ENCODE measurements at regions not wholly inside any gene's neighbourhood (a gene's known extent, or its start where the extent isn't known, plus 50 kb on each side); places are given as distances from the start of the nearest gene placed in this dataset.

- no peak for DNase-seq (ENCODE audit: extremely low read depth in 1 of 11, low read depth in 9 of 11, low spot score in 4 of 11)
Measured at GRCh38 chr6:22899426-22899825, 330.1 kb downstream of the HDGFL1 start.

DNA sequence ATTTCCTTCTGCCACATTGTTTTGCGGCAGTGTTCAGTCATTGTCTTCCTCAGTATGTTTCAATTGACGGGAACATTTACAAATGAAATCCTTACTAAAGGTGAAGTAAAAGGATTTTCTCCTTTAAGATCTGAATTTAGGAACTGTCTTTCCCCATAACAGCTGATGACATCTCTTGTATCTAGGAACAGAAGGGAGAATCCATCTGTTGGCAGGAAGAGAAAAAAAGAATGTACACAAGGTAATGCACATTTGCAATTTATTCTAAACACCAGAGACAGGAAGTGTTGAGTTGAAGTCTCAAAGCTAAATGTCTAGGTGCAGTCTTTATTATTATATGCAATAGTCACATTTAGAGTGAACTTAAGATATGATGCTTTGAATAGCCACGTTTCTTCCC is 334.5 kb downstream of the HDGFL1 start:
- DNase-seq (ENCODE audit: extremely low read depth in 1 of 11, low read depth in 9 of 11, low spot score in 4 of 11), result no peak

GRCh38 chr6:22904431-22904830 is 335.1 kb downstream of the HDGFL1 start:
- DNase-seq (ENCODE audit: extremely low read depth in 1 of 11, low read depth in 9 of 11, low spot score in 4 of 11), result no peak

DNA sequence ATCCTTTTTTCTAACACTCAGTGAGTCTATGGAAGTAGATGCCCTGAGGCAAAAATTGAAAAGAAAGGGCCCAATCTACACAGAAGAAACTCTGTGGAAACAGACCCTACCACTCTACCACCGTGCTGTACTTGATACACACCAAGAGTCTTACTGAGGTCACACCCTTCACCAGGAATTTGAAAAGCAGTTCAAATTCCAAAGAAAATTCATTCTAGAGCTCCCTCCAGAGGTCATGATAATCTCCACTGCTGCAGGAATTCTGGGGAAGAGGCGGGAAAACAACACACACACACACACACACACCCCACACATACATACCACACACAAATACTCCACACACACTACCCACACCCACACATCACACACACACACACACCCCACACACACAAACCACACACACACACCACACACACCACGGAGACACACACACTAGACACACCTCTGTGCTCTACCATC is 336.8 kb downstream of the HDGFL1 start:
- DNase-seq (ENCODE audit: extremely low read depth in 1 of 11, low read depth in 9 of 11, low spot score in 4 of 11), result no peak

GRCh38 chr6:22907085-22907484 is 337.7 kb downstream of the HDGFL1 start:
- DNase-seq (ENCODE audit: extremely low read depth in 1 of 11, low read depth in 9 of 11, low spot score in 4 of 11), result no peak

GRCh38 chr6:22910370-22910769 is 341.0 kb downstream of the HDGFL1 start:
- no peak for DNase-seq (ENCODE audit: extremely low read depth in 1 of 11, low read depth in 9 of 11, low spot score in 4 of 11)

DNA sequence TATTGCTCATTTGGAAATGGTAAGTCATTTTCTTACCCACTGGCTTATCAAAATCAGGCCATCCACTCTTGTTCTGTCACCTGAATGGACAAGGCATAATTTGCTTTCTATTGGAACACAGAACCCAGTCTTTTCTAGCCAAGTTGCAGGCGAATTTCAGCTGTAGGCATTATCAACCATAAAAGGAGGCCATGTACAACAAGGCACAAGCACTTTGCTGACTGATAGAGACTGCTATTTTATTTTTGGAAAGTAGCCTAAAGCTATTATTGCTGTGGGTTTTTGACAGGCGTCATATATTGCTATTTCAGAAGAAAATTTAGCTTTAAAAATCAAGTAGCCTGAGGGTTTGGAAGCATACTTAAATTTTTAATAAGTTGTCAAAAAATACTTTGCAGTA is 344.2 kb downstream of the HDGFL1 start:
- no peak for DNase-seq (ENCODE audit: extremely low read depth in 1 of 11, low read depth in 9 of 11, low spot score in 4 of 11)

- no peak for DNase-seq (ENCODE audit: extremely low read depth in 1 of 11, low read depth in 9 of 11, low spot score in 4 of 11)
Measured at GRCh38 chr6:22917344-22917743, 348.0 kb downstream of the HDGFL1 start.

- no peak for DNase-seq (ENCODE audit: extremely low read depth in 1 of 11, low read depth in 9 of 11, low spot score in 4 of 11)
Measured at GRCh38 chr6:22921828-22922227, 352.5 kb downstream of the HDGFL1 start.

- DNase-seq (ENCODE audit: extremely low read depth in 1 of 11, low read depth in 9 of 11, low spot score in 4 of 11), result no peak
Measured at GRCh38 chr6:22925304-22925835, 356.0 kb downstream of the HDGFL1 start.

DNA sequence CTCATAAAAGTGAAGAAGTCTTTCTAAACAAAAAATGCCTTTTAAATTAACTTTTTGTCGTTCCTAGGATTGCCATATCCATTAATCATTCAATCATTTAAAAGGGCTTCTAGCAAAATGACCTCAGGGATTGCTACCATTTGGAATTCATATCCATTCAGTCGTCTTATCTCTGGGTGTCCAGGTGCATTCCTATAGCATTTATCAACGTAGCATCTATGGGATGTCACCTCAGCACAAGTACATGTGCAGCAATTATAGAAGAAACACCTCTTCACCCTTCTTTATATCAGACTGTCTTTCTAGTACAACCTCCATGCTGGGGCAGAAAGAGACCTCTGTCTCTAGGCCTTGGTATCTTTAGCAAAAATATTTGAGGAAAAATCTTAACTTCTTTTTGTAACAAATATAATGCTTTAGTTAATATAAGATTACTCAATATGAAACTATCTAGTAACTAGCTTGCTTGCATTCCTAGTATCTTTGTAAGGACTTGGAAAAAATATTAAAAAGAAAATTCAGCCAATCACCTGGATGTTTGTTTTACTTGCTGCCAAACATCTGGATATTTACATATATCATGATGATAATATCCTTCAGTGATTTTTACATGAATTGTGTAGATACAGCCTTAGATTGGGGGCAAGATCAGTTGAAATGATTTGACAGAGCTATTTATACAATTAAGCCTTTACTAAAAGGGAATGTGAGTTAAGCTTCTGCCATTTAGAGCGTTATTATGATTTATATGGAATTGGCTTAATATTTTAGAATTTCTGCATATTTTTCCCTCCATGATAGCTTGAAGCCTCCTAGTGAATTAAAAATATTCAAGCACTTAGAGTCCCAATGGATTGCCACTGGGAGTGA is 356.8 kb downstream of the HDGFL1 start:
- DNase-seq (ENCODE audit: extremely low read depth in 1 of 11, low read depth in 9 of 11, low spot score in 4 of 11), result no peak

DNA sequence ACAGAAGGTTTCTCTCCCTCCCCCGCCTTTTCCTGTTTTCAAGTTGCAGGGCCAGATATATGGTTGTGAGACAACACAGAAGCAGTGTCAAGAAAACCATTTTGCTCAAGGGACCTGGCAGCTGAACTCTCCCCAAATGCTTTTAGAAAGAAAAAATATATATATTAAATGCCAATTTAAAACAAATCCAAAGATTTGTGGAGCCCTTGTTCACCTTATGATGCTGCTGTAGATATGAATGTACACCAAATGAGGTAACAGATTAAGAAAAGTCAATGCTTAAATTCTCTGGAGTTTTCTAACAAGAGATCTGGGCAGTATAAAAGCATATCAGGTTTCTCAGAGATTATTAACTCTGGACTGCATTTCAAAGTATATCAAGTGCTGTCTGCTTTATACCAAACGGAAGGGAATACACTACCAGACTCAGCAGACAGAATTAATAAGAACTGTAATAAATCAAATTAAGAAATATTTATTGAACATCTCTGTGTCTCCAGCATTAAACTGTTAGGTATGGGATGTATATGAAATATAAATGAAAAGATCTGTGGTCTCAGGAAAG is 357.5 kb downstream of the HDGFL1 start:
- peak in 6 of 11 donors; percentile 26 to 67 (median 49) for DNase-seq (ENCODE audit: extremely low read depth in 1 of 11, low read depth in 9 of 11, low spot score in 4 of 11)

DNA sequence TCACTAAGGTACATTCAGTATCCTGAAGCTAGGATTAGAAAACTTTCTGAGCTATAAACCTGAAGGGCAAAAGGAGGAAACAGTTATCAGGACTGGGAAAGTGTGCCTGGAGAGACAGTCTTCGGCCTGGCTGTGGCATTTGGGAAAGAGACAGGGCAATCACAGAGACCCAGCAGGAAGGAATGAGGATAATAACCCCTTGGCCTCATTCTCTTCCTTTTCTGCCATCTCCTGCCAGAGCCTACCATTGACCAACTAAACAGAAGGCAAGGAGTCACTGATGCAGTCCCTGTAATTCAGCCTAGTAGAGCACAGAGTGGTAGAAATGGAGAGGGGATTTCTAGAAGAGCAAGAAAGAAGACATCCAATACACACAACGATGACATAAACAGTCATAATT is 359.4 kb downstream of the HDGFL1 start:
- DNase-seq (ENCODE audit: extremely low read depth in 1 of 11, low read depth in 9 of 11, low spot score in 4 of 11), result no peak

GRCh38 chr6:22929311-22929985 is 360.1 kb downstream of the HDGFL1 start:
- no peak for DNase-seq (ENCODE audit: extremely low read depth in 1 of 11, low read depth in 9 of 11, low spot score in 4 of 11)

DNA sequence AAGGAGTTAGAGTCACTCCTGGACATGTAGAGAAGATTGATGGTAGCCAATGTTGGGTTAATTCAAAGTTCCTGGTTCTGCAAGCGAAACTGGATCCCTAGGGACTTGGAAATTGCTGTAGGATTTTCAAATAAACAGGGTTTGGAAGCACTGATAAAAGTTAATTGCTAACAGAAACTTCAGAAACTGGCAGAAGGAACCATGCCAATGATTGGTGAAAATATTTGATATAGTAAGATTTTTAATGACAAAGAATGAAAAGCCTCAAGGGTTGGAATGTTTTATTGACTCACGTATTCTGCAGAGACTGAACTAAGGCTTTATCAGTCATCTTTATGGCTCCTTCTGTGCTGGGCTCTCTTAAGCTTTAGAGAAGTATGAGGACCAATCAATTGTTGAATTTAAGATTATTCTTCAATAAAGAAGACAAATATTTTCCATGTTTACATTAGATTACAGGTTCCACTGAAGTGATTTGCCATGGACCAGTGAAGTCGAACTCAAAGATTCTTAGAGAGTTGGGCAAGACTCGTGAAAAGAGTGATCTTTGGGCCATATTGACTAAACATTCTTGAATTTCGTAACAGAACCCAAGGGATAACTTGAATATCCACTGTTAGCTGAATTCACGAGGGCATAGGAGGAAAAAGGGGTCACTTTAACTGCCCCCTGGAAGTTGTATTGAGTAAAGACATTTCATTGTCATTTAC is 371.4 kb downstream of the HDGFL1 start:
- DNase-seq (ENCODE audit: extremely low read depth in 1 of 11, low read depth in 9 of 11, low spot score in 4 of 11), result peak in 3 of 11 donors; percentile 25 to 38 (median 28)

- no peak for DNase-seq (ENCODE audit: extremely low read depth in 1 of 11, low read depth in 9 of 11, low spot score in 4 of 11)
Measured at GRCh38 chr6:22942403-22942802, 373.0 kb downstream of the HDGFL1 start.

DNA sequence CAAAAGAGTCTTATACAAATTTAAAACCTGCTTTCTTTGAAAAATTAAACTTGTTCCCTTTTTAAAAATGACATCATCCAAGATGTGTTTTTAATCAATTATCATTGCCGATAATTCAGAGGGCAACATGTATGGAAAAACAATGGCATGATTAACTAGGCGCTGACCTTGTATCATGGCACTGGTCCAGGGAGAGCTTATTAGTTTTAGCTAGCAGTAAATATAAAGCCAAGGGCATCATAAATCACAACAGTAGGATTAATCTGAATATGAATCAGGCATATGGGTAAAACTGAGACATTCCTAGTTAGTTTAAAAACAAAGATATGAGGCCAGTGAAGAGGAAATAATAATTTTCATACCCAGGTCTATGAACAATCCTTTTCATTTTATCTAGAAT is 374.0 kb downstream of the HDGFL1 start:
- DNase-seq (ENCODE audit: extremely low read depth in 1 of 11, low read depth in 9 of 11, low spot score in 4 of 11), result no peak

- no peak for DNase-seq (ENCODE audit: extremely low read depth in 1 of 11, low read depth in 9 of 11, low spot score in 4 of 11)
Measured at GRCh38 chr6:22949967-22950366, 380.6 kb downstream of the HDGFL1 start.

DNA sequence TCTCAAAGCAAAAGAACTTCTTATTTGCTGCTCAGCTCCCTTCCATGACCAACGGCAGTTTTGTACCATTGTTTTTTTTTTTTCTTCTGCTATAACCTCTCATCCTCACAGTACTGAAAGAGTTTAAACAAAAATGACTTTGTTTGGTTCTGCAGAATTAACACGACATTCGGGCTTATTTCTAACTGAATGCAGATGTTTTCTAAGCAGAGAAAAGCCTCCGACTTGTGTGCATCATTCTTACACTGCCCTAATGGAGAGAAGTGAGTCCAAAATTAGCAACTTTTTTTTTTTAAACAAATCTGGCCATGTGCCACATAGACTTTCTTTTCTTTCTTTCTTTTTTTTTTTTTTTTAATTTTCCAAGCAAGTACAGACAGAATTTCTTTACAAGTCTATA is 382.7 kb downstream of the HDGFL1 start:
- DNase-seq (ENCODE audit: extremely low read depth in 1 of 11, low read depth in 9 of 11, low spot score in 4 of 11), result no peak
